Thoracic aorta (tissue), 2 donors: ENCODE measurements at regions not wholly inside any gene's neighbourhood (a gene's known extent, or its start where the extent isn't known, plus 50 kb on each side); places are given as distances from the start of the nearest gene placed in this dataset.

ENCODE experiments used
- ATAC-seq: fragments of 150-250 bp; one replicate; pipeline ENCODE4 v1.8.0; 2017; ENCODE audit warnings: low read depth; ENCODE audit not compliant: insufficient number of reproducible peaks, low FRiP score
- DNase-seq: peaks from one replicate; pipeline ENCODE4 v3.0.0-alpha.2; 2020; ENCODE audit warnings: low spot score
- H3K27ac ChIP-seq, 2 donors: fragments of 200-600 bp; sonication (generic); 1 replicate in 1 of 2; 2 replicates in 1 of 2; pipeline ENCODE4 v1.5.1; 2016; ENCODE audit warnings: mild to moderate bottlenecking in 2 of 2, moderate library complexity in 2 of 2
- H3K27me3 ChIP-seq: fragments of 200-600 bp; sonication (generic); replicated peaks from 2 replicates; pipeline ENCODE4 v1.6.0; 2016; ENCODE audit warnings: mild to moderate bottlenecking; ENCODE audit not compliant: insufficient read depth
- H3K36me3 ChIP-seq: fragments of 200-600 bp; sonication (generic); one replicate; pipeline ENCODE4 v1.5.1; 2016
- H3K4me1 ChIP-seq, 2 donors: fragments of 200-600 bp; sonication (generic); 1 replicate in 1 of 2; 2 replicates in 1 of 2; pipeline versions ENCODE4 v1.5.1 to v1.6.0; 2016; ENCODE audit warnings: low read depth in 2 of 2, mild to moderate bottlenecking in 1 of 2; ENCODE audit not compliant: control insufficient read depth in 1 of 2
- H3K4me3 ChIP-seq: fragments of 200-600 bp; sonication (generic); 2 replicates; pipeline ENCODE4 v1.5.1; 2016; ENCODE audit warnings: mild to moderate bottlenecking
- H3K9me3 ChIP-seq: fragments of 200-600 bp; sonication (generic); 2 replicates; pipeline ENCODE4 v1.5.1; 2016
- CTCF ChIP-seq: fragments of 200-600 bp; sonication (generic); IDR thresholded peaks from one replicate; pipeline ENCODE4 v1.5.1; 2019; ENCODE audit warnings: antibody characterized with exemption

DNA sequence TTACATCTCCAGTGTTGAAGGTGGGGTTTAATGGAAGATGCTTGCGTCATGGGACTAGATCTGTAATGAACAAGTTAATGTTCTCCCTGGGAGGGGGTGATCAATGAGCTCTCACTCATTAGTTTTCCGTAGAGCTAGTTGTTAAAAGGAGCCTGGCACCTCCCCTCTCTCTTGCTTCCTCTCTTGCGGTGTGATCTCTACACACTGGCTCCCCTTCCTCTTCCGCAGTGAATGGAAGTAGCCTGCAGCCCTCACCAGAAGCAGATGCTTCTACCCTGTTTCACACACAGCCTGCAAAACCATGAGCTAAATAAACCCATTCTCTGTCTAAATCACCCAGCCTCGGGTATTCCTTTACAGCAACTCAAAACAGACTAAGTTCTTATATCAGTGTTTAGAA is 318.8 kb downstream of the SLITRK1 start:
- ATAC-seq (no peak), DNase-seq (no peak)
- no peaks in the 10 kb centered on the region for H3K4me1 ChIP-seq
- no peaks in the 10 kb centered on the region for H3K36me3 ChIP-seq
- no peaks in the 10 kb centered on the region for H3K27me3 ChIP-seq
- no peak overlapping the region for H3K27ac ChIP-seq
- no peaks in the 10 kb centered on the region for H3K9me3 ChIP-seq
- H3K4me3 ChIP-seq: no peak overlapping the region
- no peak for TF ChIP-seq CTCF

DNA sequence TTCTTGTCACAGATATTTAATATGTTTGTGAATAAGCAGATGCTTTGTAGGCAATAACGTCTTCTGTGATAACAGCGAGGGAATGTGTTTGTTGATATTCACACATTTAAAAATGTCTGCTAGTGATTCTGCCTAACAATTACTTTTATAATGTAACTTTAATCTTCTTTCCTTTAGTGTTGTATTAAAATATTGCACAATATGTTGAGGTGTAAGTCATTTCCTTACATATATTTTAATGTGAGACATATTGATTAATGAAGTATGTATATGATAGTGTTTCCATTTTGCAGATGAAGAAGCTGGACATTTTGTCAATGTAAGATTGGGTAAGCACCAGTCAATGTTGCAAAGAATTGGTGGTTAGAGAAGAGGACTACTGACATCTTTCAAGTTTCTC is 324.4 kb downstream of the SLITRK1 start:
- DNase-seq: no peak
- no peak overlapping the region for H3K4me3 ChIP-seq

GRCh38 chr13:83549671-83550070 is 332.6 kb downstream of the SLITRK1 start:
- no peak for TF ChIP-seq CTCF
- Histone ChIP-seq H3K27me3 (no peaks in the 10 kb centered on the region), H3K4me3 (no peak overlapping the region), H3K9me3 (no peaks in the 10 kb centered on the region), H3K36me3 (no peaks in the 10 kb centered on the region), H3K27ac (no peak overlapping the region), H3K4me1 (no peaks in the 10 kb centered on the region)
- ATAC-seq (no peak), DNase-seq (no peak)

More for the DNA sequence above, 324.4 kb downstream of the SLITRK1 start:
- H3K27me3 ChIP-seq: no peaks in the 10 kb centered on the region
- no peaks in the 10 kb centered on the region for H3K4me1 ChIP-seq
- H3K9me3 ChIP-seq: no peaks in the 10 kb centered on the region
- no peak overlapping the region for H3K27ac ChIP-seq
- no peak for ATAC-seq
- no peak for TF ChIP-seq CTCF
- H3K36me3 ChIP-seq: no peaks in the 10 kb centered on the region

DNA sequence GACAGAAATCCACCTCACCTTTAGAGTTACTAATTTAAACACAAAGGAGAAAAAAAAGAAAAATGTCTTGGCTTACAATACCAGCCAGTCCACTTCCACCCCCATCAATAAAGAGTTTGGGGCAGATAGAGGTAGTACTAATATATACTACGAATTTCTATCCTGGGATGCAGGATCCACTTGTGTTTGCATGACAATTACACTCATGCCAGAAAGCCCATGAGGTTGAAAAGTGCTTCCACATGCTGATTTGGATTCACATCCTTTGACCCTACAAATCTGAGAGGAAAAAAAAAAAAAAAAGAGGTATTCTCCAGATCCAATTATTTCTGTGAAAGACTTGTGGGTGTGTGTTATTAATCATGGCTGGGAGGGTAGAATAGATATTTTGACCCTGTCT is 335.2 kb downstream of the SLITRK1 start:
- DNase-seq (no peak), ATAC-seq (no peak)
- Histone ChIP-seq H3K4me1 (no peaks in the 10 kb centered on the region), H3K36me3 (no peaks in the 10 kb centered on the region), H3K27me3 (no peaks in the 10 kb centered on the region), H3K27ac (no peak overlapping the region), H3K9me3 (no peaks in the 10 kb centered on the region), H3K4me3 (no peak overlapping the region)
- no peak for TF ChIP-seq CTCF

GRCh38 chr13:83546476-83546875 is 335.8 kb downstream of the SLITRK1 start:
- Histone ChIP-seq H3K4me1 (no peaks in the 10 kb centered on the region), H3K4me3 (no peak overlapping the region), H3K27me3 (no peaks in the 10 kb centered on the region), H3K36me3 (no peaks in the 10 kb centered on the region), H3K9me3 (no peaks in the 10 kb centered on the region), H3K27ac (no peak overlapping the region)
- no peak for ATAC-seq
- TF ChIP-seq CTCF: no peak
- DNase-seq: no peak
